HEK293 (cell line): ENCODE measurements at regions not wholly inside any gene's neighbourhood (a gene's known extent, or its start where the extent isn't known, plus 50 kb on each side); places are given as distances from the start of the nearest gene placed in this dataset.

Experiments used
- CTCF ChIA-PET: fragments of 350-600 bp; formaldehyde crosslinking; extraction: SDS; loops from one replicate; lab custom pipeline; 2021; ENCODE audit warnings: antibody characterized with exemption; lab: Yijun Ruan, JAX
- POLR2A ChIA-PET: fragments of 300-600 bp; formaldehyde crosslinking; extraction: SDS; loops from one replicate; lab custom pipeline; 2020; ENCODE audit warnings: antibody characterized with exemption, inconsistent platforms; lab: Yijun Ruan, JAX
- H3K27ac ChIP-seq: fragments of 200-500 bp; sonication (Bioruptor generic); 2 replicates; pipeline ENCODE4 v1.5.1; 2014; ENCODE audit warnings: low read depth, low read length, control low read depth, inconsistent platforms; ENCODE audit errors: extremely low read depth
- H3K36me3 ChIP-seq, 2 experiments: fragments of 200-500 bp in 1 of 2; sonication (Bioruptor generic) in 1 of 2; 1 replicate in 1 of 2; 2 replicates in 1 of 2; pipeline ENCODE4 v1.5.1; 2014 to 2017; ENCODE audit warnings: inconsistent platforms in 2 of 2, low read length in 2 of 2; ENCODE audit not compliant: control insufficient read depth in 2 of 2, insufficient read depth in 1 of 2
- H3K4me1 ChIP-seq: fragments of 200-500 bp; sonication (Bioruptor generic); 2 replicates; pipeline ENCODE4 v1.5.1; 2014; ENCODE audit warnings: mild to moderate bottlenecking, low read length, inconsistent platforms; ENCODE audit not compliant: control insufficient read depth, insufficient read depth
- H3K4me3 ChIP-seq: 2 replicates; pipeline ENCODE4 v1.5.1; 2011; ENCODE audit warnings: low read depth, mild to moderate bottlenecking, control low read depth, low read length, moderate library complexity
- H3K9me3 ChIP-seq: fragments of 200-500 bp; sonication (Bioruptor generic); 2 replicates; pipeline ENCODE4 v1.5.1; 2014; ENCODE audit warnings: low read depth, low read length, inconsistent platforms; ENCODE audit not compliant: control insufficient read depth, insufficient read depth
- FEZF1 ChIP-seq: fragments of 450-650 bp; formaldehyde crosslinking; IDR thresholded peaks from 2 replicates; pipeline ENCODE4 v1.5.1; 2016; ENCODE audit warnings: missing biosample characterization, missing genetic modification characterization
- HOXD13 ChIP-seq: sonication (generic); formaldehyde crosslinking; IDR thresholded peaks from 2 replicates; pipeline ENCODE4 v1.8.0; 2022; ENCODE audit warnings: missing genetic modification reagents, borderline replicate concordance
- ZEB2 ChIP-seq: fragments of 450-650 bp; formaldehyde crosslinking; IDR thresholded peaks from 2 replicates; pipeline ENCODE4 v1.5.1; 2016; ENCODE audit warnings: missing biosample characterization, missing genetic modification characterization
- ZNF132 ChIP-seq: fragments of 450-650 bp; formaldehyde crosslinking; IDR thresholded peaks from 2 replicates; pipeline ENCODE4 v1.5.1; 2017; ENCODE audit warnings: missing biosample characterization, missing genetic modification characterization, borderline replicate concordance
- ZNF248 ChIP-seq: fragments of 450-650 bp; formaldehyde crosslinking; IDR thresholded peaks from 2 replicates; pipeline ENCODE4 v1.5.1; 2017; ENCODE audit warnings: missing biosample characterization, missing genetic modification characterization
- ZNF324 ChIP-seq: fragments of 450-650 bp; formaldehyde crosslinking; IDR thresholded peaks from 2 replicates; pipeline ENCODE4 v1.5.1; 2016; ENCODE audit warnings: missing biosample characterization, missing genetic modification characterization
- ZNF37A ChIP-seq: fragments of 450-650 bp; IDR thresholded peaks from 2 replicates; pipeline ENCODE4 v1.5.1; 2018; ENCODE audit warnings: missing biosample characterization, missing genetic modification characterization
- ZNF529 ChIP-seq: fragments of 450-650 bp; formaldehyde crosslinking; IDR thresholded peaks from 2 replicates; pipeline ENCODE4 v1.5.1; 2017; ENCODE audit warnings: missing genetic modification characterization, missing biosample characterization; ENCODE audit not compliant: insufficient replicate concordance
- ZNF549 ChIP-seq: fragments of 450-650 bp; IDR thresholded peaks from 2 replicates; pipeline ENCODE4 v1.5.1; 2018; ENCODE audit warnings: missing biosample characterization, missing genetic modification characterization, mild to moderate bottlenecking, inconsistent platforms, moderate library complexity
- ZNF621 ChIP-seq: fragments of 450-650 bp; formaldehyde crosslinking; IDR thresholded peaks from 2 replicates; pipeline ENCODE4 v1.5.1; 2017; ENCODE audit warnings: missing biosample characterization, missing genetic modification characterization
- ZNF792 ChIP-seq: fragments of 450-650 bp; formaldehyde crosslinking; IDR thresholded peaks from 2 replicates; pipeline ENCODE4 v1.5.1; 2016; ENCODE audit warnings: missing biosample characterization, missing genetic modification characterization
- TF ChIP-seq, protein P1 (sequence below): fragments of 450-650 bp; formaldehyde crosslinking; IDR thresholded peaks from 2 replicates; pipeline ENCODE4 v1.5.1; 2017; ENCODE audit warnings: missing biosample characterization, missing genetic modification characterization
- TF ChIP-seq, protein P2 (sequence below): fragments of 450-650 bp; formaldehyde crosslinking; conservative IDR thresholded peaks from 2 replicates; pipeline ENCODE4 v1.5.1; 2016; ENCODE audit warnings: low read depth, missing biosample characterization, missing genetic modification characterization
- TF ChIP-seq, protein P3 (sequence below): fragments of 450-650 bp; formaldehyde crosslinking; IDR thresholded peaks from 2 replicates; pipeline ENCODE4 v1.5.1; 2016; ENCODE audit warnings: missing biosample characterization, missing genetic modification characterization
- TF ChIP-seq, protein P4 (sequence below): sonication (generic); formaldehyde crosslinking; IDR thresholded peaks from 2 replicates; pipeline ENCODE4 v1.8.1; 2022; ENCODE audit warnings: mild to moderate bottlenecking, moderate library complexity, missing genetic modification reagents
- TF ChIP-seq, protein P5 (sequence below): fragments of 450-650 bp; formaldehyde crosslinking; IDR thresholded peaks from 2 replicates; pipeline ENCODE4 v1.5.1; 2016; ENCODE audit warnings: missing biosample characterization, missing genetic modification characterization, borderline replicate concordance

DNA sequence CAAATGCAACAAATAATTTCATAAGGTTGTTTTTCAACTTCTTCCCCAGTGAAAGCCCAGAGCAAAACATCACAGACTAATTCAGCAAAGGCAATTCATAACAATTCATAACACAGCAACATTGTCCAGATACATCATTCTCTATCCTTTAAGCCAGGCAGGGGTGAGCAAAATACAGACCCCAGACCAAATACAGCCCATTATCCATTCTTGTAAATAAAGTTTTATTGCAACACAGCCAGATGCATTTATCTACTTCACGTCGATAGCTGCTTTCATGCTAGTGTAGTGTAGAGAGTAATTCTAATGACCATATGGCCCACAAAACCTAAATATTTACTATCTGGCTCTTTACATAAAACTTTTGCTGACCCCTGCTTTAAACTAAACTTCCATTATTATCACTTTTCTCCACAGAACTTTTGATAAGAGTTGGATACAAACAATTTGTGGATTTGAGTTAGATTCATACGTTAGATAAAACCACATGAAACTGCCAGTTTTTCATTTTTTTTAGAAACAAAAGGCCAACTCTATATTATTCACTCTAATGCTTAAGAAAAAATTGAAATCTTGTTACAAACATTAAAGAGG lies 174.4 kb downstream of the DUSP6 start (continued):
- TF ChIP-seq, protein P1, sequence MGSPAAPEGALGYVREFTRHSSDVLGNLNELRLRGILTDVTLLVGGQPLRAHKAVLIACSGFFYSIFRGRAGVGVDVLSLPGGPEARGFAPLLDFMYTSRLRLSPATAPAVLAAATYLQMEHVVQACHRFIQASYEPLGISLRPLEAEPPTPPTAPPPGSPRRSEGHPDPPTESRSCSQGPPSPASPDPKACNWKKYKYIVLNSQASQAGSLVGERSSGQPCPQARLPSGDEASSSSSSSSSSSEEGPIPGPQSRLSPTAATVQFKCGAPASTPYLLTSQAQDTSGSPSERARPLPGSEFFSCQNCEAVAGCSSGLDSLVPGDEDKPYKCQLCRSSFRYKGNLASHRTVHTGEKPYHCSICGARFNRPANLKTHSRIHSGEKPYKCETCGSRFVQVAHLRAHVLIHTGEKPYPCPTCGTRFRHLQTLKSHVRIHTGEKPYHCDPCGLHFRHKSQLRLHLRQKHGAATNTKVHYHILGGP (tag by site-specific recombination) = no peak
- TF ChIP-seq, protein P2, sequence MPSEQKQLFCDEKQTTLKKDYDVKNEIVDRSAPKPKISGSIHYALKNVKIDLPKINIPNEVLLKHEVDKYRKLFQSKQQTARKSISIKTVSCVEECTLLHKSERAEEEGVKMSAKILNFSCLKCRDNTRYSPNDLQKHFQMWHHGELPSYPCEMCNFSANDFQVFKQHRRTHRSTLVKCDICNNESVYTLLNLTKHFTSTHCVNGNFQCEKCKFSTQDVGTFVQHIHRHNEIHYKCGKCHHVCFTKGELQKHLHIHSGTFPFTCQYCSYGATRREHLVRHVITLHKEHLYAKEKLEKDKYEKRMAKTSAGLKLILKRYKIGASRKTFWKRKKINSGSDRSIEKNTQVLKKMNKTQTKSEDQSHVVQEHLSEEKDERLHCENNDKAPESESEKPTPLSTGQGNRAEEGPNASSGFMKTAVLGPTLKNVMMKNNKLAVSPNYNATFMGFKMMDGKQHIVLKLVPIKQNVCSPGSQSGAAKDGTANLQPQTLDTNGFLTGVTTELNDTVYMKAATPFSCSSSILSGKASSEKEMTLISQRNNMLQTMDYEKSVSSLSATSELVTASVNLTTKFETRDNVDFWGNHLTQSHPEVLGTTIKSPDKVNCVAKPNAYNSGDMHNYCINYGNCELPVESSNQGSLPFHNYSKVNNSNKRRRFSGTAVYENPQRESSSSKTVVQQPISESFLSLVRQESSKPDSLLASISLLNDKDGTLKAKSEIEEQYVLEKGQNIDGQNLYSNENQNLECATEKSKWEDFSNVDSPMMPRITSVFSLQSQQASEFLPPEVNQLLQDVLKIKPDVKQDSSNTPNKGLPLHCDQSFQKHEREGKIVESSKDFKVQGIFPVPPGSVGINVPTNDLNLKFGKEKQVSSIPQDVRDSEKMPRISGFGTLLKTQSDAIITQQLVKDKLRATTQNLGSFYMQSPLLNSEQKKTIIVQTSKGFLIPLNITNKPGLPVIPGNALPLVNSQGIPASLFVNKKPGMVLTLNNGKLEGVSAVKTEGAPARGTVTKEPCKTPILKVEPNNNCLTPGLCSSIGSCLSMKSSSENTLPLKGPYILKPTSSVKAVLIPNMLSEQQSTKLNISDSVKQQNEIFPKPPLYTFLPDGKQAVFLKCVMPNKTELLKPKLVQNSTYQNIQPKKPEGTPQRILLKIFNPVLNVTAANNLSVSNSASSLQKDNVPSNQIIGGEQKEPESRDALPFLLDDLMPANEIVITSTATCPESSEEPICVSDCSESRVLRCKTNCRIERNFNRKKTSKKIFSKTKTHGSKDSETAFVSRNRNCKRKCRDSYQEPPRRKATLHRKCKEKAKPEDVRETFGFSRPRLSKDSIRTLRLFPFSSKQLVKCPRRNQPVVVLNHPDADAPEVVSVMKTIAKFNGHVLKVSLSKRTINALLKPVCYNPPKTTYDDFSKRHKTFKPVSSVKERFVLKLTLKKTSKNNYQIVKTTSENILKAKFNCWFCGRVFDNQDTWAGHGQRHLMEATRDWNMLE (tag by site-specific recombination) = no peak

DNA sequence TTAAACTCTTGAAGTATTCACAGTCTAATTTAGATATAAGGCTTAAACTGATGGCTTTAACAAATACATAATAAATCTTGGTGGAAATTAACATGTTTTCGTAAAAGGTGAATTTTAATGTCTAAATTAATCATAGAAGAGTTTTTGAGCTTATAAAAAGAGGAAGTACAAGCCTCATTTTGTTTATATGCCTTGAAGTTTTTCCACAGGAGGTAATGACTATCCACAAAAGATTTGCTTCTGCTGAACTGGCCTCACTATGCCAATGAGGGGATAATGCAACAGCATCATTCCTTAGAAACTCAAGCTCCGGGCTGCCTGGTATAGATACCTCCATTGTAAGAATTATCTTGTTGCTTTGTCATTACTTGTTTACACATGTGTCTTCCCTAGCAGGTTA lies 175.6 kb downstream of the DUSP6 start:
- Histone ChIP-seq H3K27ac (no peak overlapping the region), H3K36me3 (no peaks in the 10 kb centered on the region), H3K9me3 (no peaks in the 10 kb centered on the region), H3K4me1 (0 out of 2 replicates have a peak, but pooled peaks cover 4% of the 10 kb centered on the region), H3K4me3 (no peak overlapping the region)
- POLR2A ChIA-PET = no interaction called here
- TF ChIP-seq, protein P3, sequence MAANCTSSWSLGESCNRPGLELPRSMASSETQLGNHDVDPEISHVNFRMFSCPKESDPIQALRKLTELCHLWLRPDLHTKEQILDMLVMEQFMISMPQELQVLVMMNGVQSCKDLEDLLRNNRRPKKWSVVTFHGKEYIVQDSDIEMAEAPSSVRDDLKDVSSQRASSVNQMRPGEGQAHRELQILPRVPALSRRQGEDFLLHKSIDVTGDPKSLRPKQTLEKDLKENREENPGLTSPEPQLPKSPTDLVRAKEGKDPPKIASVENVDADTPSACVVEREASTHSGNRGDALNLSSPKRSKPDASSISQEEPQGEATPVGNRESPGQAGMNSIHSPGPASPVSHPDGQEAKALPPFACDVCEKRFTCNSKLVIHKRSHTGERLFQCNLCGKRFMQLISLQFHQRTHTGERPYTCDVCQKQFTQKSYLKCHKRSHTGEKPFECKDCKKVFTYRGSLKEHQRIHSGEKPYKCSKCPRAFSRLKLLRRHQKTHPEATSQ (tag by site-specific recombination) = no peak
- TF ChIP-seq ZNF324 (tag by site-specific recombination) (no peak), FEZF1 (tag by site-specific recombination) (no peak), ZNF792 (no peak), ZNF37A (tag by site-specific recombination) (no peak), ZNF529 (no peak), ZEB2 (tag by site-specific recombination) (no peak)
- TF ChIP-seq, protein P4, sequence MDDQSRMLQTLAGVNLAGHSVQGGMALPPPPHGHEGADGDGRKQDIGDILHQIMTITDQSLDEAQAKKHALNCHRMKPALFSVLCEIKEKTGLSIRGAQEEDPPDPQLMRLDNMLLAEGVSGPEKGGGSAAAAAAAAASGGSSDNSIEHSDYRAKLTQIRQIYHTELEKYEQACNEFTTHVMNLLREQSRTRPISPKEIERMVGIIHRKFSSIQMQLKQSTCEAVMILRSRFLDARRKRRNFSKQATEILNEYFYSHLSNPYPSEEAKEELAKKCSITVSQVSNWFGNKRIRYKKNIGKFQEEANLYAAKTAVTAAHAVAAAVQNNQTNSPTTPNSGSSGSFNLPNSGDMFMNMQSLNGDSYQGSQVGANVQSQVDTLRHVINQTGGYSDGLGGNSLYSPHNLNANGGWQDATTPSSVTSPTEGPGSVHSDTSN = no peak
- CTCF ChIA-PET = interaction anchor here (0.6 kb wide), 1 partner anchor 1768 kb away, joined by 3 read pairs; no protein-coding TSS in a partner anchor

DNA sequence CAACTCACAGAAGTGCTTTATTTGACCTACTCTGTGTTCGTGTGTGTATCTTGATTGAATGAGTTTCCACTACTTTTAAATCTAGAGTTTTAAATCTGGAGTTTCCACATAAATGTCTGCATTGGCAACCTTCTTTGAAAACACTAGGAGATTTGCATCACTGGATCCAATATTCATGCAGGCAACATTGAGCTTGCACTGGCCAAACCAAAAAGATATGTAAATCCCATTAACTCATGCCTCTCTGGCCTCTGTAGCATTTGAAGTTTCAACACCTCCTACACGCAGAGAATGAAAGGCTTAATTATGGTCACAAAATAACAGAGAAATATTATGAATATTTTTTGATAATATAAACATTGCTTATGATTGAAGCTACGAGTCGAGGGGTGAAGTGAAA lies 178.6 kb downstream of the DUSP6 start:
- no peak overlapping the region for H3K4me3 ChIP-seq
- H3K36me3 ChIP-seq = no peaks in the 10 kb centered on the region
- H3K4me1 ChIP-seq = no peaks in the 10 kb centered on the region
- TF ChIP-seq ZNF132 (no peak), ZNF621 (no peak), ZNF248 (no peak), HOXD13 (CRISPR knock-in tag) (no peak), ZNF792 (no peak), ZNF549 (tag by site-specific recombination) (no peak)
- TF ChIP-seq, protein P5, sequence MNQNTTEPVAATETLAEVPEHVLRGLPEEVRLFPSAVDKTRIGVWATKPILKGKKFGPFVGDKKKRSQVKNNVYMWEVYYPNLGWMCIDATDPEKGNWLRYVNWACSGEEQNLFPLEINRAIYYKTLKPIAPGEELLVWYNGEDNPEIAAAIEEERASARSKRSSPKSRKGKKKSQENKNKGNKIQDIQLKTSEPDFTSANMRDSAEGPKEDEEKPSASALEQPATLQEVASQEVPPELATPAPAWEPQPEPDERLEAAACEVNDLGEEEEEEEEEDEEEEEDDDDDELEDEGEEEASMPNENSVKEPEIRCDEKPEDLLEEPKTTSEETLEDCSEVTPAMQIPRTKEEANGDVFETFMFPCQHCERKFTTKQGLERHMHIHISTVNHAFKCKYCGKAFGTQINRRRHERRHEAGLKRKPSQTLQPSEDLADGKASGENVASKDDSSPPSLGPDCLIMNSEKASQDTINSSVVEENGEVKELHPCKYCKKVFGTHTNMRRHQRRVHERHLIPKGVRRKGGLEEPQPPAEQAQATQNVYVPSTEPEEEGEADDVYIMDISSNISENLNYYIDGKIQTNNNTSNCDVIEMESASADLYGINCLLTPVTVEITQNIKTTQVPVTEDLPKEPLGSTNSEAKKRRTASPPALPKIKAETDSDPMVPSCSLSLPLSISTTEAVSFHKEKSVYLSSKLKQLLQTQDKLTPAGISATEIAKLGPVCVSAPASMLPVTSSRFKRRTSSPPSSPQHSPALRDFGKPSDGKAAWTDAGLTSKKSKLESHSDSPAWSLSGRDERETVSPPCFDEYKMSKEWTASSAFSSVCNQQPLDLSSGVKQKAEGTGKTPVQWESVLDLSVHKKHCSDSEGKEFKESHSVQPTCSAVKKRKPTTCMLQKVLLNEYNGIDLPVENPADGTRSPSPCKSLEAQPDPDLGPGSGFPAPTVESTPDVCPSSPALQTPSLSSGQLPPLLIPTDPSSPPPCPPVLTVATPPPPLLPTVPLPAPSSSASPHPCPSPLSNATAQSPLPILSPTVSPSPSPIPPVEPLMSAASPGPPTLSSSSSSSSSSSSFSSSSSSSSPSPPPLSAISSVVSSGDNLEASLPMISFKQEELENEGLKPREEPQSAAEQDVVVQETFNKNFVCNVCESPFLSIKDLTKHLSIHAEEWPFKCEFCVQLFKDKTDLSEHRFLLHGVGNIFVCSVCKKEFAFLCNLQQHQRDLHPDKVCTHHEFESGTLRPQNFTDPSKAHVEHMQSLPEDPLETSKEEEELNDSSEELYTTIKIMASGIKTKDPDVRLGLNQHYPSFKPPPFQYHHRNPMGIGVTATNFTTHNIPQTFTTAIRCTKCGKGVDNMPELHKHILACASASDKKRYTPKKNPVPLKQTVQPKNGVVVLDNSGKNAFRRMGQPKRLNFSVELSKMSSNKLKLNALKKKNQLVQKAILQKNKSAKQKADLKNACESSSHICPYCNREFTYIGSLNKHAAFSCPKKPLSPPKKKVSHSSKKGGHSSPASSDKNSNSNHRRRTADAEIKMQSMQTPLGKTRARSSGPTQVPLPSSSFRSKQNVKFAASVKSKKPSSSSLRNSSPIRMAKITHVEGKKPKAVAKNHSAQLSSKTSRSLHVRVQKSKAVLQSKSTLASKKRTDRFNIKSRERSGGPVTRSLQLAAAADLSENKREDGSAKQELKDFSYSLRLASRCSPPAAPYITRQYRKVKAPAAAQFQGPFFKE (tag by site-specific recombination) = no peak
- TF ChIP-seq, protein P3 (tag by site-specific recombination) = no peak
- ChIA-PET CTCF (interaction anchor here (0.7 kb wide), 1 partner anchor 761 kb away, joined by 3 read pairs; no protein-coding TSS in a partner anchor), POLR2A (no interaction called here)
- no peaks in the 10 kb centered on the region for H3K9me3 ChIP-seq
- H3K27ac ChIP-seq = no peak overlapping the region
